Panc1 (cell line): ENCODE measurements at regions not wholly inside any gene's neighbourhood (a gene's known extent, or its start where the extent isn't known, plus 50 kb on each side); places are given as distances from the start of the nearest gene placed in this dataset.

Experiments
- ATAC-seq: fragments of 200-7000 bp; cut with Tn5 transposase; 2 replicates; pipeline ENCODE4 v1.9.1; 2020; ENCODE audit warnings: mild to moderate bottlenecking, moderate library complexity
- BruUV-seq: library from RNA; stranded (reverse); fragments of 400-500 nt; replicated peaks from 2 replicates; lab custom pipeline; 2021; lab: Mats Ljungman, UMichigan
- CTCF ChIA-PET: fragments of 300-600 bp; sonication (Branson Sonifier 250); formaldehyde crosslinking; loops from one replicate; lab custom pipeline; 2022; ENCODE audit warnings: antibody characterized with exemption; lab: Charles Lee
- POLR2A ChIA-PET: fragments of 300-600 bp; sonication (Branson Sonifier 250); formaldehyde crosslinking; loops from one replicate; lab custom pipeline; 2022; ENCODE audit warnings: antibody characterized with exemption; lab: Charles Lee
- DNase-seq: peaks from one replicate; pipeline ENCODE4 v3.0.0-alpha.2; 2010; ENCODE audit warnings: low read depth, low spot score
- H3K27ac ChIP-seq: 2 replicates; pipeline ENCODE4 v1.5.1; 2011; ENCODE audit warnings: mild to moderate bottlenecking, low read length, inconsistent platforms
- H3K27me3 ChIP-seq: fragments of 200-500 bp; sonication (Bioruptor generic); 2 replicates; pipeline ENCODE4 v1.6.0; 2014; ENCODE audit warnings: low read length, inconsistent platforms; ENCODE audit not compliant: control insufficient read depth, insufficient read depth
- H3K36me3 ChIP-seq: fragments of 200-500 bp; sonication (Bioruptor generic); 2 replicates; pipeline ENCODE4 v1.5.1; 2014; ENCODE audit warnings: inconsistent platforms, mild to moderate bottlenecking, low read length, moderate library complexity; ENCODE audit not compliant: control insufficient read depth, insufficient read depth
- H3K4me1 ChIP-seq: 2 replicates; pipeline ENCODE4 v1.5.1; 2011; ENCODE audit warnings: inconsistent platforms, mild to moderate bottlenecking, low read length, moderate library complexity; ENCODE audit not compliant: control insufficient read depth, insufficient read depth
- H3K4me3 ChIP-seq, 2 experiments: 2 replicates each; pipeline ENCODE4 v1.5.1; 2011 to 2012; ENCODE audit warnings: low read depth in 2 of 2, low read length in 2 of 2, mild to moderate bottlenecking in 2 of 2, inconsistent platforms in 1 of 2, moderate library complexity in 1 of 2
- H3K9me3 ChIP-seq: fragments of 200-500 bp; sonication (Bioruptor generic); 2 replicates; pipeline ENCODE4 v1.5.1; 2014; ENCODE audit warnings: low read depth, mild to moderate bottlenecking, inconsistent platforms, low read length, moderate library complexity; ENCODE audit not compliant: control insufficient read depth, insufficient read depth
- POLR2AphosphoS5 ChIP-seq: IDR thresholded peaks from 2 replicates; pipeline ENCODE4 v1.6.1; 2012; ENCODE audit warnings: mild to moderate bottlenecking, low read depth, low read length, moderate library complexity
- SIN3A ChIP-seq: IDR thresholded peaks from 2 replicates; pipeline ENCODE4 v1.6.1; 2012; ENCODE audit warnings: low read depth, mild to moderate bottlenecking, low read length, moderate library complexity, borderline replicate concordance; ENCODE audit not compliant: insufficient read depth
- TCF7L2 ChIP-seq: IDR thresholded peaks from 2 replicates; pipeline ENCODE4 v1.6.1; 2011; ENCODE audit warnings: mild to moderate bottlenecking, low read depth, low read length, inconsistent platforms
- in situ Hi-C: cut with HindIII; loops from 2 replicates; pipeline ENCODE4 v1.10.0; 2016; ENCODE audit warnings: low sequenced_read_pairs, low pct_unique_long_range_greater_than_20kb
- intact Hi-C: fragments of 100-400 bp; cut with micrococcal nuclease; formaldehyde crosslinking; loops from one replicate; pipeline ENCODE4 v1.10.0; 2022; ENCODE audit not compliant: unreplicated experiment
- TF ChIP-seq, protein P1 (sequence below): fragments of 450-650 bp; IDR thresholded peaks from 2 replicates; pipeline ENCODE4 v1.5.1; 2017; ENCODE audit warnings: mild to moderate bottlenecking
- TF ChIP-seq, protein P2 (sequence below), 2 experiments: IDR thresholded peaks; 2 replicates each; pipeline ENCODE4 v1.6.1; 2011 to 2012; ENCODE audit warnings: low read depth in 2 of 2, control low read depth in 1 of 2, low read length in 1 of 2, mild to moderate bottlenecking in 1 of 2, moderate library complexity in 1 of 2; ENCODE audit not compliant: insufficient read depth in 1 of 2

DNA sequence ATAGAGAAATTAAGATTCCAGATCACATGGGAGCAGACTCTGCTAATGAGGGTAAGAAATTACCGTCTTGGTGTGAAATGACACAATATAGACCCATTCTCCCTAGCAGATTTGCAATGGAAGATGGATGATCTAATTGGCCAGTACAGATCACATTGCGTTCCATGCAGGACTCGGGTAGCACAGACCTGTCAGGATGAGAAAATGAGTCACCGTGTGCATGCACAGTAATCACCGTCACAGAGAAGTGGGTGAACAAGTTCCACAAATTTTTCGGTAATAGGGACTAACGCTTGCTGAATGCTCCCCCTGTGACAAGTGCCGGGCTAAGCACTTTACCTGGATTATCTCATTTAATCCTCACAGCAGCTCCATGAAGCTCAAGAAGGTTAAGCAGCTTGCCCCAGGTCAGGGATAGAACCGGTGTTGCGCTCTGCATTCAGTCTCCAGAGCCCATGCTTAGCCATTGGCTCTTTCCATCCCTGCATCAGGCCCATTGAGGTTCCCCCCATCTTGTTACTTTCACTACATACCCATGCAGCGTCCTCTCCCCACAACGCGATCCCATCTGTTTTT is 375.6 kb downstream of the FBXW7 start:
- BruUV-seq, result no TSS peak
- Histone ChIP-seq H3K4me1 (no peaks in the 10 kb centered on the region), H3K4me3 (no peak overlapping the region), H3K27me3 (no peaks in the 10 kb centered on the region; the same call in 1 of the 2 replicates), H3K9me3 (no peaks in the 10 kb centered on the region), H3K27ac (no peak overlapping the region), H3K36me3 (no peaks in the 10 kb centered on the region)
- TF ChIP-seq SIN3A (no peak), POLR2AphosphoS5 (no peak), TCF7L2 (no peak)
- TF ChIP-seq, protein P1, sequence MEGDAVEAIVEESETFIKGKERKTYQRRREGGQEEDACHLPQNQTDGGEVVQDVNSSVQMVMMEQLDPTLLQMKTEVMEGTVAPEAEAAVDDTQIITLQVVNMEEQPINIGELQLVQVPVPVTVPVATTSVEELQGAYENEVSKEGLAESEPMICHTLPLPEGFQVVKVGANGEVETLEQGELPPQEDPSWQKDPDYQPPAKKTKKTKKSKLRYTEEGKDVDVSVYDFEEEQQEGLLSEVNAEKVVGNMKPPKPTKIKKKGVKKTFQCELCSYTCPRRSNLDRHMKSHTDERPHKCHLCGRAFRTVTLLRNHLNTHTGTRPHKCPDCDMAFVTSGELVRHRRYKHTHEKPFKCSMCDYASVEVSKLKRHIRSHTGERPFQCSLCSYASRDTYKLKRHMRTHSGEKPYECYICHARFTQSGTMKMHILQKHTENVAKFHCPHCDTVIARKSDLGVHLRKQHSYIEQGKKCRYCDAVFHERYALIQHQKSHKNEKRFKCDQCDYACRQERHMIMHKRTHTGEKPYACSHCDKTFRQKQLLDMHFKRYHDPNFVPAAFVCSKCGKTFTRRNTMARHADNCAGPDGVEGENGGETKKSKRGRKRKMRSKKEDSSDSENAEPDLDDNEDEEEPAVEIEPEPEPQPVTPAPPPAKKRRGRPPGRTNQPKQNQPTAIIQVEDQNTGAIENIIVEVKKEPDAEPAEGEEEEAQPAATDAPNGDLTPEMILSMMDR, result no peak
- TF ChIP-seq, protein P2, sequence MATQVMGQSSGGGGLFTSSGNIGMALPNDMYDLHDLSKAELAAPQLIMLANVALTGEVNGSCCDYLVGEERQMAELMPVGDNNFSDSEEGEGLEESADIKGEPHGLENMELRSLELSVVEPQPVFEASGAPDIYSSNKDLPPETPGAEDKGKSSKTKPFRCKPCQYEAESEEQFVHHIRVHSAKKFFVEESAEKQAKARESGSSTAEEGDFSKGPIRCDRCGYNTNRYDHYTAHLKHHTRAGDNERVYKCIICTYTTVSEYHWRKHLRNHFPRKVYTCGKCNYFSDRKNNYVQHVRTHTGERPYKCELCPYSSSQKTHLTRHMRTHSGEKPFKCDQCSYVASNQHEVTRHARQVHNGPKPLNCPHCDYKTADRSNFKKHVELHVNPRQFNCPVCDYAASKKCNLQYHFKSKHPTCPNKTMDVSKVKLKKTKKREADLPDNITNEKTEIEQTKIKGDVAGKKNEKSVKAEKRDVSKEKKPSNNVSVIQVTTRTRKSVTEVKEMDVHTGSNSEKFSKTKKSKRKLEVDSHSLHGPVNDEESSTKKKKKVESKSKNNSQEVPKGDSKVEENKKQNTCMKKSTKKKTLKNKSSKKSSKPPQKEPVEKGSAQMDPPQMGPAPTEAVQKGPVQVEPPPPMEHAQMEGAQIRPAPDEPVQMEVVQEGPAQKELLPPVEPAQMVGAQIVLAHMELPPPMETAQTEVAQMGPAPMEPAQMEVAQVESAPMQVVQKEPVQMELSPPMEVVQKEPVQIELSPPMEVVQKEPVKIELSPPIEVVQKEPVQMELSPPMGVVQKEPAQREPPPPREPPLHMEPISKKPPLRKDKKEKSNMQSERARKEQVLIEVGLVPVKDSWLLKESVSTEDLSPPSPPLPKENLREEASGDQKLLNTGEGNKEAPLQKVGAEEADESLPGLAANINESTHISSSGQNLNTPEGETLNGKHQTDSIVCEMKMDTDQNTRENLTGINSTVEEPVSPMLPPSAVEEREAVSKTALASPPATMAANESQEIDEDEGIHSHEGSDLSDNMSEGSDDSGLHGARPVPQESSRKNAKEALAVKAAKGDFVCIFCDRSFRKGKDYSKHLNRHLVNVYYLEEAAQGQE (IDR thresholded peaks at IDR 0.05; ENCODE audit: insufficient read depth in 1 of 2, low read depth in 2 of 2, low read length in 1 of 2), result no peak
- in situ Hi-C loops, result no loop called here
- no peak for ATAC-seq
- intact Hi-C loops, result no loop called here
- no peak for DNase-seq
- ChIA-PET POLR2A (no interaction called here), CTCF (no interaction called here)

DNA sequence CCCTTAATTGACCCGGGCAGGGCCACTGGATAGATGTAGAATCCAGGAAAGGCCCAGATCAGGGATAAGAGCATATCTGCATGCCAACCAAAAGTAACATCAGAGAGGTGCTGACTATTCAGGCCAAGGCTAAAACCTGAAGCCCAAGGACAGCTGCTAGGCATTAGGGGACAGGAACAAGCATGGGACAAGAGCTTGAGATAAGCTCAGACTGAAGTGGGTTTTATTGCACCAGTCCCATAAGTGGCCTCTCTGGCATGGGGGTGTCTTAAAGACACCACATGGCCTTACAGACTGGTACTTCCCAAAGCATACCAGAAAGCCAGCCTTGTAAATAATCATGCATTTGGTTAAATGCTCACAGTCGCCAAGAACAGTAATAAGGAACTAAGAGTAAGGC is 376.1 kb downstream of the FBXW7 start:
- Histone ChIP-seq H3K9me3 (no peaks in the 10 kb centered on the region), H3K36me3 (no peaks in the 10 kb centered on the region), H3K27ac (no peak overlapping the region), H3K4me1 (no peaks in the 10 kb centered on the region), H3K27me3 (no peaks in the 10 kb centered on the region; the same call in 1 of the 2 replicates), H3K4me3 (no peak overlapping the region)
- DNase-seq, result no peak
- POLR2A ChIA-PET, result no interaction called here
- CTCF ChIA-PET, result no interaction called here
- no peak for ATAC-seq
- TF ChIP-seq SIN3A (no peak), POLR2AphosphoS5 (no peak), TCF7L2 (no peak)
- TF ChIP-seq, protein P1, result no peak
- TF ChIP-seq, protein P2 (IDR thresholded peaks at IDR 0.05; ENCODE audit: insufficient read depth in 1 of 2, low read depth in 2 of 2, low read length in 1 of 2), result no peak
- in situ Hi-C loops (no loop called here), intact Hi-C loops (no loop called here)
- BruUV-seq, result no TSS peak
